ENCODE measurements at regions not wholly inside any gene's neighbourhood (a gene's known extent, or its start where the extent isn't known, plus 50 kb on each side); places are given as distances from the start of the nearest gene placed in this dataset.
"Not testable (repeated sequence)": the region's sequence is repeated elsewhere in the genome, so short reads cannot be mapped to it uniquely, and the experiment has no call there.

DNA sequence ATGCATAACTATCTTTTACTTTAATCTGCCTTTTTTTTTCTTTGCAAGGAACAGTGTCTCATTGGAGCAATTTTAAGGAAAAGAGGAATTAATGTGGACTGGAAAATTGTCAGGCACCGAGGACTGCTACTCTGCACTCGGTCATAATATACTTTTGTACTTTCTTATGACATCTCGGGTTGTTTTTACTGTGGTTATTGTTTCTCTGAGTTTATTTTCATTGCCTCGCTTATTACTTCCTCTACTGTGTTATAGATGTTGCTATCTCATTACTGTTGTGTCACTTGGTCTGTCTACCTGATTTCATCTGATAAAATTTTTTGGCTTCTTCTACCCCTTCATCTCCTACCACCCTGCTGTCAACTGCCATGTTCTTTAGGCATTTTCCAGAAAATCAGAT is 213.5 kb upstream of the POU1F1 start:
- no peak for DNase-seq (ENCODE audit: low read depth)

DNA sequence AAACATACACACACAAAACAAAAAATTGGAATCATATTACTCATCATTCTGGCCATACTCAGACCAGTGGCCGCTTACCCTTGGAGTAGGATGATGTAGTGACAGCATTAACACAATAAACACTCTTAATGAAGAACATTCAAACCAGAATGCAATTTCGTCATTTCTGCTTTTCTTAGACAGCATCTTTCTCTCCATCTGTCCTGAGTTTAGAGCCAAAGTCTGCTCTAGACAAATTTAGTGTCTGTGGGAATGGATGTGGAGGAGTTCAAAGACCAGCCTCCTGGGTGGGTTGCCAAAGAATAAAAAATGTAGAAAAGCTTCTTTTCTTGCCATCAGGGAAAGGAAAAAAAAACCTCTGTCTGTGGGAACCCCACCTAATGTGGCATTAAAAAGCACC is 212.4 kb upstream of the POU1F1 start:
- no peak for DNase-seq (ENCODE audit: low read depth)

DNA sequence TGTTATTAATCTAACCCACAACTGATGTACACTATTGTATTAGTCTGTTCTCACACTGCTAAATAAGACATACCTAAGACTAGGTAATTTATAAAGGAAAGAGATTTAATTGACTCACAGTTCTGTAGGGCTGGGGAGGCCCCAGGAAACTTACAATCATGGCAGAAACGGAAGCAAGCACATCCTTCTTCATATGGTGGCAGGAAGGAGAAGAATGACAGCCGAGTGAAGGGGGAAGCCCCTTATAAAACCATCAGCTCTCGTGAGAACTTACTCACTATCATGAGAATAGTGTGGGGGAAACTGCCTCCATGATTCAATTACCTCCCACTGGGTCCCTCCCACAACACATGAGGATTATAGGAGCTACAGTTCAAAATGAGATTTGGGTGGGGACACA is 210.3 kb upstream of the POU1F1 start:
- not testable (repeated sequence) for DNase-seq (ENCODE audit: low read depth)

DNA sequence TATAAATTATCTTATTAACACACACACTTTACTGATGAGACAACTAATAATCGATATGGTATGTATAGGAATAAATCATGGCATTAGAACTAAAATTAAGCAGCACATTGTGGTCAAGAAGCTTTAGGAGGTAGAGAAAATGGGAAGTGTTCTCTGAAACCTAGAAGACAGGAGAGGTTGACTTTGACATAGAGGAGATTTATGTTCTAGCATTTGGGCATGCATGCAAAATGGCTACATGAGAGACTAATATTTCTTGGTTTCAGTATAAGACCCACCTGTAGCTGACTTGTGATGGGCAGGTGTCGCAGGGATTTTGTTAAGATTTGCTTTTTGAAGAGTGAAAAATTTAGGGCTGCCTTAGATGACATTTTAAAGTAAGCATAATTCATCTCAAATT is 209.7 kb upstream of the POU1F1 start:
- DNase-seq (ENCODE audit: low read depth), result no peak

DNA sequence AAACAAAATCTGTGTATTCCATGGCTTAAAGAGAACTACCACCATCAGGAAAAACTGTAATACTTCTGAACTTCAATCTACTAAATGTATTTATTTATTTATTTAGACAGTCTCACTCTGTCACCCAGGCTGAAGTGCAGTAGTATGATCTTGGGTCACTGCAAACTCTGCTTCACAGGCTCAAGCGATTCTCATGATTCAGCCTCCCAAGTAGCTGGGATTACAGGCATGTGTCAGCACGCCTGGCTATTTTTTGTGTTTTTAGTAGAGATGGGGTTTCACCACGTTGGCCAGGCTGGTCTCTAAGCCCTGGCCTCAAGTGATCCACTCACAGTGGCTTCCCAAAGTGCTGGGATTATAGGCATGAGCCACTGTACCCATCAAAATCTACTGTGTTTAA is 202.3 kb upstream of the POU1F1 start:
- DNase-seq (ENCODE audit: low read depth), result no peak

DNA sequence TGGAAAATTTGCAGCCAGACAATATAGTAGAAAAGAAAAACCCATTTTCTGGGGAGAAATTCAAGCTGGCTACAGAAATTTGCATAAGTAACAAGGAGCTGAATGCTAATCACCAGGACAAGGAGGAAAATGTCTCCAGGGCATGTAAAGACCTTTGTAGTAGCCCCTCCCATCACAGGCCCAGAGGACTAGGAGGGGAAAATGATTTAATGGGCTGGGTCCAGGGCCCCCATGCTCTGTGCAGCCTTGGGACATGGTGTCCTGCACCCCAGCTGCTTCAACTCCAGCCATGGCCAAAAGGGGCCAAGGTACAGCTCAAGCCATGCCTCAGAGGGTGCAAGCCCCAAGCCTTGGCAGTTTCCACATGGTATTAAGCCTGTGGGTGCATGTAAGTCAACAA is 197.6 kb upstream of the POU1F1 start:
- no peak for DNase-seq (ENCODE audit: low read depth)

DNA sequence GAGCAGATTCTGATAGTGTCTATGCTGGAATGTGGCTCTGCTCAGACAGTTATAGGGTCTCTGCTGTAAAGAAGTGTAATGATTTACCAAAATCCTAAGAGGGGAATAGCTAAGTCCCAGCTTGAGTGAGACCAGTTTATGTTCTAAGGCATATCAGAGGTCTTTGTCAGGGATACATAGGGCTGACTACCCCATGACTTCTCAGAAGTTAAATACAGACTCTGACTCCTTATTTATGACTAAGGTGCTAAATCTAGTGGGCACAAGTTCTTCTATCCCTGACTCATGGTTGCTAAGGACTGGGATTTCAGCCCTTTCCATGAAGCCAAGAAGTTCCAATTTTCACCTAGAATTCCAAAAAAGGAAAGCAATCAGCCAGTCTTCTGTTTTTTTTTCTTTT is 192.6 kb upstream of the POU1F1 start:
- no peak for DNase-seq (ENCODE audit: low read depth)

DNA sequence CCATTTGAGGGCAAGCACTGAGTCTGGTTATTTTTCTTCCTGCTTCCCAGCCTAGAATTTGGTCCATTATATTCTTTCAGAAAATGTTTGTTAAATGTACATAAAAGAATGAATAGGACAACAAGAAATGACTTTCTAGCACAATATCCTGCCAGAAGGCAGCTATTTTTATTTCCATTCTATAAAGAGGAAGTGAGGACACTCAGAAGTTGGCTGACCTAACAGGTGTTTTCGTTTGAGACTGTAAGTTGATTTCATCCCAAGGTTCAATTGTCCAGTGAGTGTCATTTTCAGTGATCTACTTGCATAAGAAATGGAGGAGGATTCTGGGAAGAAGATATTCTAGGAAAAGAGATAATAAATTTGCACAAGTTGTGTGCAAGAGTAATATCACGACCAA is 191.9 kb upstream of the POU1F1 start:
- DNase-seq (ENCODE audit: low read depth), result no peak

DNA sequence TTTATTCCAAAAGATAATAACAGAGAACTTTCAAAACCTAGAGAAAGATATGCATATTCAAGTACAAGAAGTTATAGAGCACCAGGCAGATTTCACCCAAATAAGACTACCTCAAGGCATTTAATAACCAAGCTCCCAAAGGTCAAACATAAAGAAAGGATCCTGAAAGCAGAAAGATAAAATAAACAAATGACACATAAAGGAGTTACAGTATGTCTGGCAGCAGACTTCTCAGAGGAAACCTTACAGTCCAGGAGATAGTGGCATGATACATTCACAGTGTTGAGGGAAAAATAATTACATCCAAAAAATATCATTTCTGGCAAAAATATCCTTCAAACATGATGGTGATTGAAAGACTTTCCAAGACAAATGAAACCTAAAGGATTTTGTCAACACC is 185.8 kb upstream of the POU1F1 start:
- DNase-seq (ENCODE audit: low read depth), result no peak

DNA sequence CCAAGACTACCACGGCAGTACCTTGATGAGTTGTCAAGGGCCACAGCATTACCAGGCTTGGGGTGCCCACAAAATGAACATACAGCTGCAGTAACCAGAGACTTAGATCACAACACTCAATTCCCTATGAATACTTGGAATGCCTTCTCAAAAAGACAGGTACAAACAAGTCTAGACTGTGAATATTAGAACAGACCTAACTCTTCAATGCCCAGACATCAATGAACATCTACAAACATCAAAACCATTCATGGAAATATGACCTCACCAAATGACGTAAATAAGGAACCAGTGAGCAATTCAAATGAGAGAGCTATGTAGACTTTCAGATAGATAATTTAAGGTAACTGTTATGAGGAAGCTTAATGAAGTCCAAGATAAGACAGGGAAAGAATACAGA is 185.1 kb upstream of the POU1F1 start:
- no peak for DNase-seq (ENCODE audit: low read depth)

DNA sequence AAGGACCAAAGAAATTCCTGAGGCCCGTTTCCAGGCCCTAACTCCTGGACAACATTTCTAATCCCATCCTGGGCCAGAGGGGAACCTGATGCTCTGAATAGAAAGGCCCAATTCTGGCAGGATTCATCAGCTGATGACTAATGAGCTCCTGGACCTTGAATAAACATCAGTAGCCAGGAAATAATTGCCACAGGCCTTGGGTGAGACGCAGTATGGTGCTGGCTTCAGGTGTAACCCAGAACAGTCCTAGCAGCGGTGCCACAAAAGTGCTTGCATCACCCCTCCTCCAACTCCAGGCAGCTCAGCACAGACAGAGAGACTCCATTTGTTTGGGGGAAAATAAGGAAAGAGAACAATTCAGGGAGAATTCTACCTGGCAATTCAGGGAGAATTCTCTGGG is 184.7 kb upstream of the POU1F1 start:
- no peak for DNase-seq (ENCODE audit: low read depth)

DNA sequence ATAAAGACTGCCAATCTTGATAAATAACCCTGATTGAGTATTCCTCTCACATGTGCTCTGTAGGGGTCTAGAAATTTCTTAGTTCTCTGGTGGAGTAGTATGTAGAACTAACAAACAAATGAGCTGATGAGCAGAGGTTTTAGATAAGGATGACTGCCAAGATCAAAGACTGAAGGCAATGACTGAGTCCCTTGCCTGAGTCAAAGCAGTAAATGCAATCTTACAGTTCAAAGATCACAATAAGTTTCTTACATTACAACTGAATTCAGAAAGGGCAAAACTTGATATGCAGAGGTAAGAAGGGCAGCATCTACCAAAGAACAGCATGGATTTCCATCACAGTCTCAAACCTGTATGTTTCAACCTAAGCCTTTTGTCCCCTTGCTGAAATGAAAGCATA is 172.2 kb upstream of the POU1F1 start:
- no peak for DNase-seq (ENCODE audit: low read depth)

DNA sequence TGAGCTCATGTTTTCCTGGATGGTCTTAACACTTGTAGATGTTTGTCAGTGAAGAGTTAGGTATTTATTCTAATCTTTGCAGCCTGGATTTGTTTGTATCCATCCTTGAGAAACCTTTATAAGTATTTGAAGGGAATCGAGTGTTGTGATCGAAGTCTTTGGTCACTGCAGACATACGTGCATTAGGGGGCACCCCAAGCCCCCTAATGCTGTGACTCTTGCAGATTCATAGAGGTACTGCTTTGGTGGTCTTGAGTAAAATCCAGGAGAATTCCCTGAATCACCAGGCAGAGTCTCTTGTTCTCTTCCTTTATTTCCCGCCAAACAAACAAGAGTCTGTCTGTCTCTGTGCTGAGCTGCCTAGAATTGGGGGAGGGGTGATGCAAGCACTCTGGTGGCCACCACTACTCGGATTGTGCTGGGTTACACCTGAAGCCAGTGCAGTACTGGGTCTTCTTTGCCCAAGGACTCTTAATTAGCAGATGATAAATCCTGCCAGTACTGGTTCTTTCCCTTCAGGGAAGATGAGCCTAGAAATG is 170.5 kb upstream of the POU1F1 start:
- DNase-seq (ENCODE audit: low read depth), result no peak

DNA sequence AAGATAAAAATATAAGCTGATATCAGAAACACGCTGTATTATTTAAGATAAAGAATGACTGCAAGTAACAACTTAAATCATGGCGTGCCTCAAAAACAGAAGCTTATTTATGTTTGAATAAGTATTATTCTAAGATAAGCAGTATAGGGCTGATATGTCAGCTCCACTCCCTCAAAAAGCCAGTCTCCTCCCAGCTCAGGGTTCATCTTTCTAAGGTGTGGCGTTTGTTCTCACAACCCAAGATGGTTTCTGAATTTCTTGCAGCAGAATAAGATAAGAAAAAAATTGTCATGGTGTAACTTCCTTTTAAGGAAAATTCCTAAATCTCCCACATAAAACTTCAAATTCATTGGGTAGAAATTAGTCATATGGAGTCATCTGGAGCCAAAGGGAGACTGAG is 166.1 kb upstream of the POU1F1 start:
- no peak for DNase-seq (ENCODE audit: low read depth)

DNA sequence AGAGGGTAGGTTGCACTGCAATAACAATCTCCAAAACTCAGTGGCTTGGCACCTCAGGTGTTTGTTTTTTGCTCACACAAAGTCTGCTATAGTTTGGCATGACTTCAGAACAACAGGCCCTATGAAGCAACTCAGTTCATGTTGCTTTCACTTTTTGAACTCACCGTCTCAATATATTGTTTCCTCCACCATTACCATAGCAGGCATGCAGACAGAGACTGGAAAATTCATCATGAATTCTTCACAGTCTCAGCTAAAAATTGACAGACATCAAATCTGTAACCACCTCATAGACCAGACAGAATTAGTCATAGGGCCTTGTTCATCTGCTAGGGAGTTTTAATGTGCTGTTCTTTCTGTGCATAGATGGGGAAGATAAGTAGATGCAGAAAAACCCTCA is 161.4 kb upstream of the POU1F1 start:
- peak; percentile 11 for DNase-seq (ENCODE audit: low read depth)

DNA sequence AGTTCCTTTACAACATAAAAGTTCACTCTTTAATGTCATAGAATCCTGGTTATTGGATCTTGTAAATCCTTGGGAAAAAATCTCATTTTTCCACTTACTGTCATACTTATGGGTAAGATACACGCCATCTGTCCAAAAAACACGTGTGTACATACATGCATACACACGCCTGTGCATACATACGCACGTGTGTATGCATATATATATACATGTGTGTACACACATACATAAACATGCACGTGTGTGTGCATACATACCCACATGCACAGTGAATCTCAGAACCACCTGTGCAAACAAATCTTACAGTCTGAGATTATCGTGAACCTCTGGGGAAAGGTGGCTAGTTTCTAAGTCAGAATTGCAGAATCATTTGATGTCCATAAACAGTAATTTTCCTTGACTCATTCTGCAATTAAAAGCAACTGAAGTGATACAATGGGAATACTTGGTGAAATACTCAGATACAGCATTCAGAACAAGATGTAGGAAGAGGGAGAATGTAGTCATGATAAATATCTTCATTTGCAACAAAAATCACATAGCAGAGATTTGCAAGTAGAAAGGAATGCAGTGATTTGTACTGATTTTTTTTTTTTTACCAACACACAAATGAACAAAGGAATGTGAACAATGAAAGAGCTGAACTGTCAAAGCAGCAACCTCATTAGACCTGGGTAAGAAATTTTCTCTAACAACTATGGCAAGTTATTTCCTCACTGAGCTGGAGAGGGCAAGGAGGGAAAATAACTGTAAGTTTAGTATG is 160.6 kb upstream of the POU1F1 start:
- DNase-seq (ENCODE audit: low read depth), result peak; percentile 9

DNA sequence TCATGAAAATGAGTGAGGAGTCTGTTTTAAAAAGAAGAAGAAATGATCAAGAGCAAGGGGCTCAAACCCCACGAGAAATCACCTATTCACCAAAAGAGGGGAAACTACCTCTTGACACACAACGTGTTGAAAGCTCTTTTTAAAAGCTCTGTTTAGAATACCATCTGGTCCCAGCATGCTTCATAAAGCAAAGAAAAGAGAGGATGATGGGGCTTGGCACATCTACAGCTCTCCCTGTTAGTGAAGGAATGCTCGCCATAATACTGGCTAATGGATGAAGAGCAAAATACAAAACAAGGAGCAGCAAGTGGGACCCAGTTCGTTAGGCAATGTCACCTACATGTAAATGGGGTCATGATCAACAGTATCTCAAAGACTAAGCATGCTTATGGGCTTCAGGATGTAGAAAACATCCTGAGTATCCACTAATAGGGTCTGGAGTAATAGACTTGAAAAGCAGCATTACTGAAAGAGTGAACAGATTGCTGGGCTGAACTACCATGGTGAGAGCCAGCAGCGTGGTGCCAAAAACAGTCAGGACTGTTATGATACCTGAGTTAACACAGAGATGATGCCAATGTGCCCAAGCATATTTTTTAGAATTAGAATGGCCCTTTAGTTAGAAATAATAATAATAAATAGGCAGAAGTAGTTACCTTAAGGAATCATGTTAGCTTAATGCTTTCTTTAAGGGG is 159.7 kb upstream of the POU1F1 start:
- DNase-seq (ENCODE audit: low read depth), result no peak

DNA sequence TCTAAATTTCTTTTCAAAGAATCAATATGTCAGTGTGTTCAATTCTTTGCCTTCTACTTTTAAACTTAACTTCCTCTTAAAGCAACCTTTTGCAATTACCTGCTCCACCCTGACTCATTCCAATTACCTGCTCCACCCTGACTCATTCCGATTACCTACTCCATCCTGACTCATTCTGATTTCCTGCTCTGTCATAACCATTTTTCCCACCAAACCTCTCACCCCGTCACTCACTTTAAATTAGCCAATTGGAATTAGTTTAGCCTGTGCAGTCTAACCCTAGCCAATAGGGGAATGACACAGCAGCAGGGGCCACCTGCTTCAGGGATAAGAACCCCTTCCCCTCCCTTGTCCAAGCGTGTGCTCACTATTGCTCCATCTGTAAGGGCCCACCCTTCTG is 157.1 kb upstream of the POU1F1 start:
- not testable (repeated sequence) for DNase-seq (ENCODE audit: low read depth)

DNA sequence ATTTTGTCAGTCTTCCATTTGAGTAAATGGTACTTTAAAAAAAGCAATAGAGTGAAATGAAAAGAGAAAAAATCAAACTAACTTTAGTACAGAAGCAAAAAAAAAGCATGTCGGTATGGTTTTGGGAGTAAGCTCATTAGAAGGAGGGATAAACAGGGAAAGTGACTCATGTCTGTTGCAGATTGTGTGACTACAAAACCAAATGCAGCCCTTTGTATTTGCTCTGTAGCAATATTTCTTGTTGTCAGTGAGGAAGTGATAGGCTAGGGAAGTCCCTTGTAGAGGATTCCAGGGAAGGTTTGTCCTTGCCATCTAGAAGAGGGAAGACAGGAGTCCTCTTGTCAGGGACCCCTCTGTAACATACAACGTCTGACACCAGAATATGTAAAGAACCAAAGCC is 150.5 kb upstream of the POU1F1 start:
- DNase-seq (ENCODE audit: low read depth), result no peak

DNA sequence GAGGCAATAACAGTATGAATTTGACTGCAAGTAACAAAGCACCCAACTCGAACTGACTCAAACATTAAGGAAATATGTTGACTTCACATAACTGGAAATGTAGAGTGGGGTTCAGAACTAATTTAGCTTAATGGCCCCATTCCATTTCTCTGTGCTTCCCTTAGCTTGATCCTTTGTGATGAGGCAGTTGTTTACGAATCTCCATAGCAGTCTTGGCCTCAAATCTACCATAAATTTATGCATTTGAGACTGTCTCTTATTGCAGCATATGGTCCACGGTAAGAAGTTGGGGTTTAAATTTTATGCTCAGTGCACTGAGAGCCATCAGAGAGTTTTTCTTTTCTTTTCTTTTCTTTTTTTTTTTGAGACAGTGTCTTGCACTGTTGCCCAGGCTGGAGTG is 148.7 kb upstream of the POU1F1 start:
- no peak for DNase-seq (ENCODE audit: low read depth)

DNA sequence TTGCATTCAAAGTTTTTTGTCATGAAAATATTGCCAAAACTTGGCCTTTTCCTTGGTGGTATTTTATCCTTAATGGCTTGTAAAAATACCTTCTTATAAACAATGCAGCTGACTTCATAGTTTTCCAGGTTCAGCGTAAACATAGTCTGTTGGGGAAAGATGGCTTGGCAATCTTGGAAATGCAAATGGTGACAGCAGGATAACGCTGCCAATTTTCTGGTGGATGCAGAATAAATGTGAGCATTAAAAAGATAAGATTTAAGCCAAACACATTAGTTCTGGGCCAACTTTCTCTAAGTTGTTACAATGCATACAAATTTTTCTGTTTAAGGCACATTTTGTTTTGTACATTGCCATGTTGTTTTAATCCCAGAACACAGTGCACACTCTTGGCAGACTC is 147.0 kb upstream of the POU1F1 start:
- no peak for DNase-seq (ENCODE audit: low read depth)

DNA sequence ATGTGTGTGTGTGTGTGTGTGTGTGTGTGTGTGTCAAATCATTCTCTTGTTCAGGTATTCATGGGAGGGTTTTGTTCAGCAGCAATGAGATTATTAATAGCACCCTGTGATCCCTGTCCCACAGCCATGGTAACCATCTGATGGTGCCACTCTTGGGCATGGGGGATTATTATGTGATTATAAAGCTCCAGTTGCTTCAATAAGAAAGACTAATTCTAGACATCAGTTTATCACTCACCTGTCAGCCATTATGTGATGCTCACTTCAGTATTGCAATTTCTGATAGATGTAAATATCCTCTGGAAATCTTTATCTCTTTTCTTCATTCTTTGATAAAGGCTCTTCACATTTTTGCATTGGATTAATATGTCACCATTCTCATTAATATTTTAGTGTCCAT is 145.9 kb upstream of the POU1F1 start:
- no peak for DNase-seq (ENCODE audit: low read depth)

DNA sequence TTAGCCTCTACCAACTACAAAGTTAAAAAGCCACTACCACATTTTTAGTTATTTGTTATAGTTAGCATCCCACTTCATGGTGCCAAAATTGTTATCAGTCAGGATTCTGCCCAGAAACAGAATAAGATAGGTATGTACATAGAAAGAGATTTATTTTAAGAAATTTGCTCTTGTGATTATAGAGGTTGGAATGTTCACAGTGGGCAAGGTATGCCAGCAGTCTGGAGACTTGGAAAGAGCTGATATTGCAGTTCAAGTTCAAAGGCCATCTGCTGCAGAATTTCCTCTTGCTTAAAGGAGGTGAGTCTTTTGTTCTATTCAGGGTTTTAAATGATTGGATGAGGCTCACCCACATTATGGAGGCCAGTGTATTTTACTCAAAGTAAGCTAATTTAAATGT is 143.8 kb upstream of the POU1F1 start:
- no peak for DNase-seq (ENCODE audit: low read depth)

DNA sequence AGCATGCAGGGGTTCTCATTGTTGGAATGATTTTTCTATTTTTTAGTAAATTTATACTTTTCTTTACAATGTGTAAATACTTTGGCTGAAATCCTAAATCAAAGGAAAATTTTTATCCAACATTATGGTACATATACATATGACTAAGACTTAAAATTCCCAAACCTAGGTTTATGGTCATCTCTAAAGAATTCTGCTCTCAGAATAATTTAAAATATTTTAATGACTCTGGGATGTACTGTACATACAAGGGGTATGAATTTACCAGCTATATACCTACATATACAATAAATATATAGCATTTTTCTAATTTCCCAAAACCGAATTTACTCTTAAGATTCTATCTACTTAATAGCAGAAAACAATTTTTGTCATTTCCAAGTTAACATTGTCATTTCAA is 137.9 kb upstream of the POU1F1 start:
- no peak for DNase-seq (ENCODE audit: low read depth)
